ENCODE measurements at regions not wholly inside any gene's neighbourhood (a gene's known extent, or its start where the extent isn't known, plus 50 kb on each side); places are given as distances from the start of the nearest gene placed in this dataset.

DNA sequence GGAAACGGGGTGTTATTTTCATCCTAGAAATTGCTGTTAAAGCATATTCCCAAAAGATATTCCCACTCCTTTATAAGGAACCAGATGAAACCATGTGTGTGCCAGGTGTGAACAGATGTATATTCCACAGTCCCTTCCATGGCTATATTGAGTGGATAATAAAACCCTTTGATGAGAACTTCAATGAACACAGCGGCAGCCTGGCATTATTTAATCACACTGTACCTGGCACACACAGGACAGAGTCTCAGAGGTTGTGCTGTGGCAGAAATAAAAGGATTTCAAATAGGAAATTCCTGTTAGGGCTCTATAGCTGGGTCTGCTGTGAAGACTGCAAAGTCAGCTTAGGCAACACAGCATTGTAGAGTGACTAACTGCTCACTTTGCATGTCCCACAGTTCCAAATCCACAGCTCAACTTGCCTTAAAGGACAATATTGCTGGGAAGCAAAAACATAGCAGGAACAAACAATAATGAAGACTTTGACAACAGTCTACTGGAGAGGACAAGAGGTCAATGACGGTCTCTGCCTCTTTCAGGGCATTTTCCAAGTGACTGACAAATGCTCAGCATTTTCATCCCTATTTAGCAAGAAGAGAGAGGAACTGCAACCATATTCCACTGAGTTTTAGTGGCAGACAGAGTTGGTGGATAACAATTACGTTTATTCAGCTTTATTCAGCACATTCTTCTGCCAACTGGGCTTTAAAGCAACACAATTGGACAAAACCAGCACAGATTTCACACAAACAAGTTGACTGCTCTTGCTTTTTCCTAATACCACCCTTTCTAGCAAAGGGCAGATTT, 255.7 kb upstream of the RGMB start:
- peaks cover 14% of the 10 kb centered on the region for H3K4me1 ChIP-seq (ENCODE audit: control insufficient read depth, insufficient read depth, low read length)
- no peak overlapping the region for H3K4me2 ChIP-seq (ENCODE audit: low read length)
- no peak overlapping the region for H3K4me3 ChIP-seq (ENCODE audit: low read length)
- H3K9me3 ChIP-seq (replicated peaks; ENCODE audit: low read length) = no peaks in the 10 kb centered on the region
- H3K27me3 ChIP-seq (ENCODE audit: control insufficient read depth, insufficient read depth, low read length) = no peaks in the 10 kb centered on the region
- H3K36me3 ChIP-seq (ENCODE audit: insufficient read depth, low read length) = no peaks in the 10 kb centered on the region
- no peak overlapping the region for H3K9ac ChIP-seq (ENCODE audit: low read depth, low read length)

DNA sequence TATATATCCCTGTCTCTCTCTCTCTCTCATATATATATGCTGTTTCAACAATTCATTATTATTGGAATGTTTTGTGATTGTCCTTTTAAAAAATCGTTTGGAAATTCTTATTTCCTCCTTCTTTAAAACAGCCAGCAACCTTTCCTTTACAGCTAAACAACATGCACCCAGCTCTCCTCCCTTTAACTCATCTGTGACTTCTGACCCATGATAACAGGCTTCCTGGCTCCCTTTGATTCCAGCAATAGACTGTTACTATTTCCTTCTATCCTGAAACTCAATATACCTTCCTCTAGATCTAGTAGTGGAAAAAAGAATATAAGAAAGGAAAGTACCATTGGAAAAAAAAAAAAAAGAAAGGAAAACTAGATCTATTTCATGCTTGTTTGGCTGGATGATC, 254.7 kb upstream of the RGMB start:
- Histone ChIP-seq H3K4me3 (ENCODE audit: low read length) (no peak overlapping the region), H3K27me3 (ENCODE audit: control insufficient read depth, insufficient read depth, low read length) (no peaks in the 10 kb centered on the region), H3K4me2 (ENCODE audit: low read length) (no peak overlapping the region)

DNA sequence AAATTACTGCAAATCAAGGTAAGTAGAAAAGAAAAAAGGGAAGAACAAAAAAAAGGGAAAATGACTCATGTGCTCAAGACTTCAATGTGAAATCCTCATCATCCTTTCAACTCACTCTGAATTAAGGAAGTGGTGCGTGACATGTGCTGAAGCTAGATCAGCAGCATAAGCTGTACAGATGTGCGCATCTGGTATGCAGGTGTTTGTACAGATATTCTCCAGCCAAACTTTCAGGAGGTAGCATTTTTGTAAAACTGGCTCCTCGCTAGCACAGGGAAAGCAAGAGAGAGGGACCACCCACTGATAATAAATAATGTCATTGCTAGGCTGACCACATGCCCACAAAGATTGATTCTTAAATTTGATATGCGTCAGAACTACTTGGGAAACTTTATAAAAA, 253.9 kb upstream of the RGMB start:
- Histone ChIP-seq H3K9me3 (replicated peaks; ENCODE audit: low read length) (no peaks in the 10 kb centered on the region), H3K27me3 (ENCODE audit: control insufficient read depth, insufficient read depth, low read length) (no peaks in the 10 kb centered on the region), H3K4me2 (ENCODE audit: low read length) (no peak overlapping the region), H3K4me1 (ENCODE audit: control insufficient read depth, insufficient read depth, low read length) (peaks cover 2% of the 10 kb centered on the region), H3K36me3 (ENCODE audit: insufficient read depth, low read length) (no peaks in the 10 kb centered on the region), H3K4me3 (ENCODE audit: low read length) (no peak overlapping the region), H3K9ac (ENCODE audit: low read depth, low read length) (no peak overlapping the region)

More for the DNA sequence above, 254.7 kb upstream of the RGMB start:
- Histone ChIP-seq H3K4me1 (ENCODE audit: control insufficient read depth, insufficient read depth, low read length) (peaks cover 7% of the 10 kb centered on the region), H3K9me3 (replicated peaks; ENCODE audit: low read length) (no peaks in the 10 kb centered on the region), H3K9ac (ENCODE audit: low read depth, low read length) (no peak overlapping the region), H3K36me3 (ENCODE audit: insufficient read depth, low read length) (no peaks in the 10 kb centered on the region)

DNA sequence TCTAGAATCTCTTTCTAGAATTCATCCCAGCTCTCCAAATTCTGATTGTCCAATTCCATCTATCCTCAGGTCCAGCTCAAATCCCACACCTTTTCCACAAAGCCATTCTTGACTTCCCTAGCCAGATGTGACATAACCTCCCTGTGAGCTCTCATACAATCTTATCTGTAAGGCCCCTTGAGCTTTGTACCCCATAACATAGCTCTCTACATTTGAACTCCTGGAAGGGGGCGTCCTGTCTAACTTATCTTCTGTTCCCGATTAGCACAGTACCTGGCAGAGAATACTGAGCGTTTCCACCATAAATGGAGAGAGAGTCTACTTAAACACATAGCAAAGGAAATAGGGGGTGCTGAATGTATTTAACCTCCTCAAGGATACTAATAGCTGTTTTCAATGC, 251.6 kb upstream of the RGMB start:
- no peaks in the 10 kb centered on the region for H3K27me3 ChIP-seq (ENCODE audit: control insufficient read depth, insufficient read depth, low read length)
- H3K4me2 ChIP-seq (ENCODE audit: low read length) = no peak overlapping the region
- no peak overlapping the region for H3K4me3 ChIP-seq (ENCODE audit: low read length)
- H3K9ac ChIP-seq (ENCODE audit: low read depth, low read length) = no peak overlapping the region
- H3K36me3 ChIP-seq (ENCODE audit: insufficient read depth, low read length) = no peaks in the 10 kb centered on the region
- no peaks in the 10 kb centered on the region for H3K9me3 ChIP-seq (replicated peaks; ENCODE audit: low read length)
- no peaks in the 10 kb centered on the region for H3K4me1 ChIP-seq (ENCODE audit: control insufficient read depth, insufficient read depth, low read length)

- H3K27me3 ChIP-seq (ENCODE audit: control insufficient read depth, insufficient read depth, low read length) = no peaks in the 10 kb centered on the region
- no peaks in the 10 kb centered on the region for H3K36me3 ChIP-seq (ENCODE audit: insufficient read depth, low read length)
- H3K4me1 ChIP-seq (ENCODE audit: control insufficient read depth, insufficient read depth, low read length) = no peaks in the 10 kb centered on the region
- no peak overlapping the region for H3K9ac ChIP-seq (ENCODE audit: low read depth, low read length)
- H3K9me3 ChIP-seq (replicated peaks; ENCODE audit: low read length) = no peaks in the 10 kb centered on the region
- no peak overlapping the region for H3K4me3 ChIP-seq (ENCODE audit: low read length)
- no peak overlapping the region for H3K4me2 ChIP-seq (ENCODE audit: low read length)
Measured at GRCh38 chr5:98524773-98525172, 248.7 kb upstream of the RGMB start.

DNA sequence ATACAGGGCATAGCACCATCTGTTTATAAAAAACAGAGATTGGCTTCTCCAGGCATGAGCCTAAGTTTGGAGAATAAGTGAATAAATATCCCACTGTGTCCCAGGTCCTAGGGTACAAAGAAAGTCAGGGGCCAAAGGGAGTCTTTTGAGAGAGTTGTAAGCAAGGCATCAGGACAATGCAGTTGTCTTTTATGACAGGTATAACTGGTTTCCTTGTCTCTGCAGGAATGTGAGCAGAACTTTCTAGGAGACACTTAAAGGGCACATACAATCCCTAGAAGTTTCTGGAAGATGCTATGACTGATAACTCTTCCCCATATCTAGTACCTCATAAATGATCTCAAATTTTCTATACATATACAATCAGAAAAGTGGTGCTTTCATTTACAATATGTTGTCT, 245.6 kb upstream of the RGMB start:
- H3K27me3 ChIP-seq (ENCODE audit: control insufficient read depth, insufficient read depth, low read length) = no peaks in the 10 kb centered on the region
- no peak overlapping the region for H3K4me3 ChIP-seq (ENCODE audit: low read length)
- no peak overlapping the region for H3K9ac ChIP-seq (ENCODE audit: low read depth, low read length)
- H3K9me3 ChIP-seq (replicated peaks; ENCODE audit: low read length) = no peaks in the 10 kb centered on the region
- H3K4me1 ChIP-seq (ENCODE audit: control insufficient read depth, insufficient read depth, low read length) = no peaks in the 10 kb centered on the region
- no peaks in the 10 kb centered on the region for H3K36me3 ChIP-seq (ENCODE audit: insufficient read depth, low read length)
- H3K4me2 ChIP-seq (ENCODE audit: low read length) = no peak overlapping the region

- Histone ChIP-seq H3K9me3 (replicated peaks; ENCODE audit: low read length) (no peaks in the 10 kb centered on the region), H3K4me2 (ENCODE audit: low read length) (no peak overlapping the region), H3K36me3 (ENCODE audit: insufficient read depth, low read length) (no peaks in the 10 kb centered on the region), H3K9ac (ENCODE audit: low read depth, low read length) (no peak overlapping the region), H3K27me3 (ENCODE audit: control insufficient read depth, insufficient read depth, low read length) (no peaks in the 10 kb centered on the region), H3K4me1 (ENCODE audit: control insufficient read depth, insufficient read depth, low read length) (no peaks in the 10 kb centered on the region), H3K4me3 (ENCODE audit: low read length) (no peak overlapping the region)
Measured at GRCh38 chr5:98529321-98529720, 244.1 kb upstream of the RGMB start.

DNA sequence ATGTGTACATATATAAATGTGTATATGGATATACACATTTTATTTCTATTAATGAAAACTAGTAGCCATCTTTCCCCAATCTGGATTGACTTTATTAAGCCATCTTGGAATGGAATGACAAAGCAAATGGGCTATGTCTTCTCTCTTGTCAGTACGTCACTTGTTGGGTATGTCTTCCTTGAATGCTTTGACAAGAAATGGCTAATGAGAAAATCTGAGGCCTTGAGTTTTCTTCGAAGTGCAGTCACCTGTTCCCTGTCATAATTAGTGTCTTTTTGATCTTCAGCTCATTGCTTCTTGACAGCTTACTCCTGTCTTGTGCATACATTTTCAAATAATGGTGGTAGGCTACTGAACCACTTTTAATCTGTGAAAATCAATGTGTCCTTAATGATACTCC, 243.2 kb upstream of the RGMB start:
- H3K9ac ChIP-seq (ENCODE audit: low read depth, low read length) = no peak overlapping the region
- no peaks in the 10 kb centered on the region for H3K4me1 ChIP-seq (ENCODE audit: control insufficient read depth, insufficient read depth, low read length)
- H3K4me2 ChIP-seq (ENCODE audit: low read length) = no peak overlapping the region
- H3K4me3 ChIP-seq (ENCODE audit: low read length) = no peak overlapping the region
- no peaks in the 10 kb centered on the region for H3K36me3 ChIP-seq (ENCODE audit: insufficient read depth, low read length)
- no peaks in the 10 kb centered on the region for H3K9me3 ChIP-seq (replicated peaks; ENCODE audit: low read length)
- no peaks in the 10 kb centered on the region for H3K27me3 ChIP-seq (ENCODE audit: control insufficient read depth, insufficient read depth, low read length)

DNA sequence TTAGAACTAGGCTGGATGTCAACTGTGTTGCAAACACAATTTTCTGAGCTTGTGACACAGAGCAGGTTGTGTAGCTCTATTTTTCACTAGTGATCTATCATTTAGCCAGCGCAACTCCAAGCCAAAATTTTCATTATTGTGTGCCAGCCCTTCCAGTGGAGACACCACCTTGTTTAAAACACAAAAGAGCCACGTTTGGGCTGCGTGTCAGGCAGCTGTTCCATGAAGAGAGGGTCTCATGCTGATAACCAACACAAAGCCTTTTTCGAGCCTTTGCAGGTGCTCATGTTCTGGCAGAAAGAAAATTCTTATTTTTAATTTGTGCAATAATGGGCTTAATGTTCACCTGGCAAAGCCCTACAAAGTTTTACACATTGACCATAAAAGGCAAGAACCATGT, 237.6 kb upstream of the RGMB start:
- Histone ChIP-seq H3K9ac (ENCODE audit: low read depth, low read length) (no peak overlapping the region), H3K27me3 (ENCODE audit: control insufficient read depth, insufficient read depth, low read length) (no peaks in the 10 kb centered on the region), H3K9me3 (replicated peaks; ENCODE audit: low read length) (no peaks in the 10 kb centered on the region), H3K4me3 (ENCODE audit: low read length) (no peak overlapping the region), H3K4me2 (ENCODE audit: low read length) (no peak overlapping the region), H3K36me3 (ENCODE audit: insufficient read depth, low read length) (no peaks in the 10 kb centered on the region), H3K4me1 (ENCODE audit: control insufficient read depth, insufficient read depth, low read length) (no peaks in the 10 kb centered on the region)

- H3K4me3 ChIP-seq (ENCODE audit: low read length) = no peak overlapping the region
- H3K4me1 ChIP-seq (ENCODE audit: control insufficient read depth, insufficient read depth, low read length) = no peaks in the 10 kb centered on the region
- H3K9me3 ChIP-seq (replicated peaks; ENCODE audit: low read length) = peaks cover 4% of the 10 kb centered on the region
- H3K9ac ChIP-seq (ENCODE audit: low read depth, low read length) = no peak overlapping the region
- no peak overlapping the region for H3K4me2 ChIP-seq (ENCODE audit: low read length)
- H3K36me3 ChIP-seq (ENCODE audit: insufficient read depth, low read length) = no peaks in the 10 kb centered on the region
- no peaks in the 10 kb centered on the region for H3K27me3 ChIP-seq (ENCODE audit: control insufficient read depth, insufficient read depth, low read length)
Measured at GRCh38 chr5:98540056-98540455, 233.4 kb upstream of the RGMB start.

DNA sequence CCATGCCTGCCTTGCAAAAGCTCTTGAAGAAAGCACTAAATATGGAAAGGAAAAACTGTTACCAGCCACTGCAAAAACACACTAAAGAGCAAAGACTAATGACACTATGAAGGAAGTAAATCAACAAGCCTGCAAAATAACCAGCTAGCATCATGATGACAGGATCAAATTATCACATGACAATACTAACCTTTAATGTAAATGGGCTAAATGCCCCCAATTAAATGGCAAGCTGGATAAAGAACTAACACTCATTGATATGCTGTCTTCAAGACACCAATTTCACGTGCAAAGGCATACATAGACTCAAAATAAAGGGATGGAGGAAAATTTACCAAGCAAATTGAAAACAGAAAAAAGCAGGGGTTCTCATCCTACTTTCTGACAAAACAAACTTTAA, 231.8 kb upstream of the RGMB start:
- no peak overlapping the region for H3K9ac ChIP-seq (ENCODE audit: low read depth, low read length)
- H3K4me3 ChIP-seq (ENCODE audit: low read length) = no peak overlapping the region
- H3K36me3 ChIP-seq (ENCODE audit: insufficient read depth, low read length) = no peaks in the 10 kb centered on the region
- H3K9me3 ChIP-seq (replicated peaks; ENCODE audit: low read length) = peaks cover 4% of the 10 kb centered on the region
- no peaks in the 10 kb centered on the region for H3K4me1 ChIP-seq (ENCODE audit: control insufficient read depth, insufficient read depth, low read length)
- no peaks in the 10 kb centered on the region for H3K27me3 ChIP-seq (ENCODE audit: control insufficient read depth, insufficient read depth, low read length)
- no peak overlapping the region for H3K4me2 ChIP-seq (ENCODE audit: low read length)

DNA sequence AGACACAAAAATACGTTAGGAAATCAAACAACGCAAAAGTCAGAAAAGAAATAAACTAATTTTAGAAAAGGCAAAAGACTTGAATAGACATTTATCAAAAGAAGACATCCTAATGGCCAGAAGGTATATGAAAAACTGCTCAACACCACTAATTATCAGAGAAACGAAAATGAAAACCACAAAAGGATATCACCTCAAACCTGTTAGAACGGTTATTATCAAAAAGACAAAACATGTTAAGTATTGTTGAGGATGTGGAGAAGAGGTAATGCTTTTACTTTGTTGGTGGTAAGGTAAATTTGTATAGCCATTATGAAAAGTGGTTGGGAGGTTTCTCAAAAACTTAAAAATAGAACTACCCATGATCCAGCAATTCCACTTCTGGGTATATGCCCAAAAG, 230.0 kb upstream of the RGMB start:
- peaks cover 4% of the 10 kb centered on the region for H3K9me3 ChIP-seq (replicated peaks; ENCODE audit: low read length)
- H3K36me3 ChIP-seq (ENCODE audit: insufficient read depth, low read length) = no peaks in the 10 kb centered on the region
- no peaks in the 10 kb centered on the region for H3K27me3 ChIP-seq (ENCODE audit: control insufficient read depth, insufficient read depth, low read length)
- no peak overlapping the region for H3K4me3 ChIP-seq (ENCODE audit: low read length)
- no peak overlapping the region for H3K4me2 ChIP-seq (ENCODE audit: low read length)
- no peak overlapping the region for H3K9ac ChIP-seq (ENCODE audit: low read depth, low read length)
- no peaks in the 10 kb centered on the region for H3K4me1 ChIP-seq (ENCODE audit: control insufficient read depth, insufficient read depth, low read length)
